ENCODE measurements at regions not wholly inside any gene's neighbourhood (a gene's known extent, or its start where the extent isn't known, plus 50 kb on each side); places are given as distances from the start of the nearest gene placed in this dataset.

GRCh38 chr5:125277494-125278154 lies 531.2 kb upstream of the ZNF608 start:
- DNase-seq (ENCODE audit: low read depth in 2 of 2), result peak; percentile 37 to 88

- DNase-seq (ENCODE audit: low read depth in 2 of 2), result no peak
Observed at GRCh38 chr5:125278711-125279110, 532.3 kb upstream of the ZNF608 start.

- DNase-seq (ENCODE audit: low read depth in 2 of 2), result no peak
Observed at GRCh38 chr5:125281667-125282066, 535.2 kb upstream of the ZNF608 start.

- no peak for DNase-seq (ENCODE audit: low read depth in 2 of 2)
Observed at GRCh38 chr5:125283372-125283771, 536.9 kb upstream of the ZNF608 start.

- DNase-seq (ENCODE audit: low read depth in 2 of 2), result no peak
Observed at GRCh38 chr5:125286271-125286670, 539.8 kb upstream of the ZNF608 start.

- DNase-seq (ENCODE audit: low read depth in 2 of 2), result no peak
Observed at GRCh38 chr5:125289606-125290005, 543.2 kb upstream of the ZNF608 start.

GRCh38 chr5:125290935-125291334 lies 544.5 kb upstream of the ZNF608 start:
- no peak for DNase-seq (ENCODE audit: low read depth in 2 of 2)

- peak in 1 of 2 donors; percentile 32 for DNase-seq (ENCODE audit: low read depth in 2 of 2)
Observed at GRCh38 chr5:125291447-125291846, 545.0 kb upstream of the ZNF608 start.

GRCh38 chr5:125293223-125293622 lies 546.8 kb upstream of the ZNF608 start:
- DNase-seq (ENCODE audit: low read depth in 2 of 2), result no peak

- no peak for DNase-seq (ENCODE audit: low read depth in 2 of 2)
Observed at GRCh38 chr5:125293726-125294125, 547.3 kb upstream of the ZNF608 start.

- DNase-seq (ENCODE audit: low read depth in 2 of 2), result no peak
Observed at GRCh38 chr5:125294844-125295243, 548.4 kb upstream of the ZNF608 start.

GRCh38 chr5:125295405-125295872 lies 549.0 kb upstream of the ZNF608 start:
- DNase-seq (ENCODE audit: low read depth in 2 of 2), result peak in 1 of 2 donors; percentile 53

GRCh38 chr5:125298258-125298657 lies 551.8 kb upstream of the ZNF608 start:
- DNase-seq (ENCODE audit: low read depth in 2 of 2), result no peak

GRCh38 chr5:125298746-125299379 lies 552.4 kb upstream of the ZNF608 start:
- DNase-seq (ENCODE audit: low read depth in 2 of 2), result no peak

GRCh38 chr5:125301711-125302110 lies 555.3 kb upstream of the ZNF608 start:
- no peak for DNase-seq (ENCODE audit: low read depth in 2 of 2)

GRCh38 chr5:125302577-125302976 lies 556.1 kb upstream of the ZNF608 start:
- DNase-seq (ENCODE audit: low read depth in 2 of 2), result no peak

- DNase-seq (ENCODE audit: low read depth in 2 of 2), result no peak
Observed at GRCh38 chr5:125306741-125307140, 560.3 kb upstream of the ZNF608 start.

- DNase-seq (ENCODE audit: low read depth in 2 of 2), result peak in 1 of 2 donors; percentile 55
Observed at GRCh38 chr5:125310749-125311148, 564.3 kb upstream of the ZNF608 start.

- peak in 1 of 2 donors; percentile 79 for DNase-seq (ENCODE audit: low read depth in 2 of 2)
Observed at GRCh38 chr5:125311743-125312142, 565.3 kb upstream of the ZNF608 start.

GRCh38 chr5:125313555-125313954 lies 567.1 kb upstream of the ZNF608 start:
- DNase-seq (ENCODE audit: low read depth in 2 of 2), result no peak

GRCh38 chr5:125315306-125315705 lies 568.9 kb upstream of the ZNF608 start:
- no peak for DNase-seq (ENCODE audit: low read depth in 2 of 2)

- no peak for DNase-seq (ENCODE audit: low read depth in 2 of 2)
Observed at GRCh38 chr5:125316391-125316790, 570.0 kb upstream of the ZNF608 start.

GRCh38 chr5:125316915-125317535 lies 570.6 kb upstream of the ZNF608 start:
- DNase-seq (ENCODE audit: low read depth in 2 of 2), result peak in 1 of 2 donors; percentile 10
